Adrenal gland (tissue), 5 donors: ENCODE measurements at regions not wholly inside any gene's neighbourhood (a gene's known extent, or its start where the extent isn't known, plus 50 kb on each side); places are given as distances from the start of the nearest gene placed in this dataset.

Experiments used
- CTCF ChIP-seq, 6 experiments: fragments of 450-650 bp in 4 of 6; fragments of 200-600 bp in 2 of 6; sonication (generic) in 1 of 6; IDR thresholded peaks; 1 replicate in 5 of 6; 2 replicates in 1 of 6; pipeline versions ENCODE4 v1.5.1 to v1.8.0; 2016 to 2021; ENCODE audit warnings: antibody characterized with exemption in 6 of 6, mild to moderate bottlenecking in 2 of 6, moderate library complexity in 1 of 6
- POLR2A ChIP-seq, 2 donors: fragments of 450-650 bp; IDR thresholded peaks; one replicate each; pipeline ENCODE4 v1.6.1; 2017; ENCODE audit warnings: antibody characterized with exemption in 2 of 2, mild to moderate bottlenecking in 2 of 2, moderate library complexity in 1 of 2
- donor health status: DM: no; HTN: no; CAD: no.

- TF ChIP-seq POLR2A (IDR thresholded peaks at IDR 0.05) (no peak), CTCF (IDR thresholded peaks at IDR 0.05) (no peak)
Measured at GRCh38 chr7:94240902-94241301, 153.8 kb upstream of the COL1A2 start.
